Stomach (tissue), 4 donors: ENCODE measurements at regions not wholly inside any gene's neighbourhood (a gene's known extent, or its start where the extent isn't known, plus 50 kb on each side); places are given as distances from the start of the nearest gene placed in this dataset.

Experiments used
- CTCF ChIP-seq, 7 experiments: fragments of 450-650 bp in 4 of 7; fragments of 200-600 bp in 3 of 7; sonication (generic) in 3 of 7; IDR thresholded peaks; one replicate each; pipeline ENCODE4 v1.5.1; 2016 to 2019; ENCODE audit warnings: antibody characterized with exemption in 7 of 7, control low read depth in 2 of 7, mild to moderate bottlenecking in 1 of 7
- EP300 ChIP-seq: sonication (generic); formaldehyde crosslinking; IDR thresholded peaks from one replicate; pipeline ENCODE4 v1.6.1; 2017; ENCODE audit warnings: antibody characterized with exemption
- POLR2A ChIP-seq, 4 donors: fragments of 450-650 bp; IDR thresholded peaks; one replicate each; pipeline ENCODE4 v1.6.1; 2016; ENCODE audit warnings: antibody characterized with exemption in 4 of 4, control low read depth in 2 of 4, mild to moderate bottlenecking in 1 of 4, moderate library complexity in 1 of 4
- POLR2AphosphoS5 ChIP-seq, 3 donors: sonication (generic); formaldehyde crosslinking; IDR thresholded peaks; one replicate each; pipeline ENCODE4 v1.6.1; 2016; ENCODE audit warnings: antibody characterized with exemption in 3 of 3

GRCh38 chr1:147470079-147470478 is 71.2 kb upstream of the BCL9 start:
- TF ChIP-seq CTCF (IDR thresholded peaks at IDR 0.05) = no peak
- TF ChIP-seq POLR2A (IDR thresholded peaks at IDR 0.05) = no peak
- TF ChIP-seq POLR2AphosphoS5 (IDR thresholded peaks at IDR 0.05) = no peak
- no peak for TF ChIP-seq EP300
